ENCODE measurements at regions not wholly inside any gene's neighbourhood (a gene's known extent, or its start where the extent isn't known, plus 50 kb on each side); places are given as distances from the start of the nearest gene placed in this dataset.

DNA sequence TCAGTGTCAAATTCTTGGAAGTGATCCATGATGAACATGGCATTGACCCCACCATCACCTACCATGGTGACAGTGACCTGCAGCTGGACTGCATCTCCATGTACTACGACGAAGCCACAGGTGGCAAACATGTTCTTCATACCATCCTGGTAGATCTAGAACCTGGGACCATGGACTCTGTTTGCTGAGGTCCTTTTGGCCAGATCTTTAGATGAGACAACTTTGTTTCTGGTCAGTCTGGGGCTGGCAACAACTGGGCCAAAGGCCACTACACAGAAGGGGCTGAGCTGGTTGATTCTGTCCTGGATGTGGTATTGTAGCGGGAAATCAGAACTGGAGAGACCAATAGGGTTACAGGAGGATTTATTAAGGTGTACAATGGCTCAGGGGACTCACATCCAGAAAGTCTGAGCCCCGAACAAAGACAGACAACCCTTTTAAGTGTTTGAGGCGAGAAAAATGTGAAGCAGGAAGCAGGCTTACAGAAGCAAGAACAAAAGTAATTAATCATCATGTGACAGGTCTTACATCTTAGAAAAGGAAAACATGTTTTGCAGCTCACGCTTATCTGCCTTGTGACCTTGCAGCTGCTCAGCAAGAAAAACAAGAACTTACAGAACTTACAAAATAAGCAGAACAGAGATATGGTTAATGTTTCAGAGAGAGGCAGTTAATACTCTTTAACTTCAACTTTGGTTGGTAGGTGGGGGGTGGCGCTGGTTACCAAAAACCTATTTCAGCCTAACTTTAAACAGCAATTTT, 58.8 kb upstream of the MOCS1 start:
- DNase-seq (ENCODE audit: low spot score) = no peak
